SHP77 (cell line): ENCODE measurements at regions not wholly inside any gene's neighbourhood (a gene's known extent, or its start where the extent isn't known, plus 50 kb on each side); places are given as distances from the start of the nearest gene placed in this dataset.

Experiments
- DNase-seq, 2 experiments: peaks; one replicate each; lab custom pipeline; 2025; lab: John Stamatoyannopoulos, UW

GRCh38 chr2:2926009-2926857, 451.4 kb downstream of the EIPR1 start:
- no peak for DNase-seq

GRCh38 chr2:2922156-2922555, 455.5 kb downstream of the EIPR1 start:
- DNase-seq = no peak

DNA sequence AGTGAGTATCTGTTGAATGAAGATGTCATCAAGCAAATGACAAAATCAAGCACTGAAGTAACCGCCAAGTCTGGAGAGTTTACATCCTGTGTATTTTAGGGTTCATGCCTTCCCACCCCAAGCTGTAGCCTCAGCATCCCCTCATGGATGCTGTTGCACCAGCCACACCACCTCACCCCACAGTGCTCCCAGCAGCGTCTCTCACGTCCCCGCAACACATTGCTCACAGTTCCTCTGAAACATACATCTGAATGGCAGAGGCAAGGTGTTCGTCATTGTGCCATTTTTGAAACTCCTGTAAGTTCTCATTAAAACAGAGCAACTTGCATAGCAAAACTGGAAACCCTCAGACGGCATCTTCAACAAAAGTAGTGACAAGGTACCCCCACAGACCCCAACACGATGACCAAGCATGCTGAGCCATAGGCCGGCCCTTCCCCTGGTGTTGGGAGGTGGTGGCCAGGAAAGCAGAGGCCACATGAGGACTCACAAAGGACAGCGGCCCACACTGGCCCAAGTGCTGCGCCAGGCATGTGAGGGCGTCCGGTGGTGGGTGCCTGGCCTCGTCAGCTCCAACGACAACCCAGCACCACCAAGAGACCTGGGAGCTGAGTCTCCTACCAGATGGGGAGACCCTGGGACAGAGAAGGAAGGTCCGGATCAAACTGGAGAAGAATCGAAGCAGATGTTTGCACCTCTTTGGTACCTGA, 456.5 kb downstream of the EIPR1 start:
- DNase-seq = no peak

DNA sequence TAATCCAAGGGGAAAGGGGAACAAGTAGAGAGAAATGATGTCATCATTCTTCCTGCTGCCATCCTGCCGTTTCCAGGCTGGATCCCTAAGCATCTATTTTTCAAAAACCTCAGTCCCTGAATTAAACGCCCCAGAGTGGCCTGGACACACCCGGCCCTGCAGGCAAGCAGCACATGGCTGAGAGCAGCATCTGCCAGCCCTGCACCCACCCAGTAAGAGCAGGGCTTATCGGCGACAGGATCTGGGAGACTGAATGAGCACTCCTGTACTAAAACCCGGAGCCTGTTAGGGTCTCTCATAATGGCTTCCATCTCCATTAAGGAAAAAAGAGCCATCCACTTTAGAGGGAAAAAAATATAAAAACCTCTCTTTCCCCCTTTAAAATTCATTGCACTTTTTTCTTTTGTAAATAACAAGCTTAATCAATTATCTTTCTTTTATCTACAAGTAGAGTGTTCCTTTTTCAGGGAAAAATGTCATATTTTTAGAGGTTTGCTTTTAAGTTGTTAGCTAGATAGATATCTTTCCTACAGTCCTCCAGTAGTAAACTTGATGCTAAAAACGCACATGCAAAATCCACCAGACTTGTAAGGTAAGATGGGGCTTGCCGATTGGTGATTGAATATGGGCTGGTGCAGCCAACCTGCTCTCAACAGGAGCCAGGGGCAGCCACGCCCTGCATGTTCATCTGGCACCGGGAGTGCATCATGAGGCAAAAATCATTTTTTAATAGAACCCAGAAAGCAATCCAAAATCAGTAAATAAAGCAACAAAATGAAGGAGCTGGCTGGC, 457.8 kb downstream of the EIPR1 start:
- DNase-seq = peak; percentile 12 to 34

DNA sequence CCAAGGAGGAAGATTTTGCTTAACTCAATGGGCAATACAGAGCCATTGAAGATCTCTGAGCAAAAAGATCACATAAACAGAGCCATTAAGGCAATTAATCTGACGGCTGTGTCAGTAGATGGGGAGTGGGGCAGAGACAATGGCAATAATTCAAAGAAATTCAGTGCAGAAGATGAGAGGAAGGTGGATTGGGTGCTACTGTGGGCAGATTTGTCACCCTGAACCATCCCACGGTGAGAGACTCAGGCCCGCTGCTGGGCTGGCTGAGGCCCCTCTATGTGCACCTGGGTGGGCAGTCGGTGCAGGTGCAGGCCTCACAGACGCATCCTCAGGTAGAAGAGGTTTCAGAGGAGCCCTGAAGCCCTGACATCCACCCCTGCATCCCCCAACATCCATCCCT, 458.6 kb downstream of the EIPR1 start:
- no peak for DNase-seq

GRCh38 chr2:2916621-2917020, 461.0 kb downstream of the EIPR1 start:
- DNase-seq = no peak

DNA sequence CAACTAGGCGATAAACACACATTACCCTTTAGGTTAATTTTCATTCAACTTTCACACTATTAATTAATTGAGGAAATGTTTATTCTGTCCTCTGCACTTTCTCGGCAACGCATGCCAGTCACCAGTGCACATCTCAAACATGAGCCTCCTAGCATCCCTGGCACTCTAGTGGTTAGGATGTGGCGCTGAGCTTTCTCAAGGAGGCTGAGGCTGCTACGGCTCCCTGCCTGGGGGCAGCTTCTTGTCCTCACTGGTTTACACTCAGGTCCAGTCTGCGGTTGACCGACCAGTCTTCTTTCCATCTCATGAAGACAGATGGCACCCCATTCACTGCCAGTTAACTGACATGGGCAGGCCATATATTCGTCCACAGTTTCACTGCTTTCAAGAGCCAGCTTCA, 463.4 kb downstream of the EIPR1 start:
- DNase-seq = no peak

GRCh38 chr2:2913601-2914120, 464.0 kb downstream of the EIPR1 start:
- no peak for DNase-seq

- no peak for DNase-seq
These were observed 464.9 kb downstream of the EIPR1 start for GRCh38 chr2:2912731-2913130.

GRCh38 chr2:2912293-2912692, 465.3 kb downstream of the EIPR1 start:
- no peak for DNase-seq

DNA sequence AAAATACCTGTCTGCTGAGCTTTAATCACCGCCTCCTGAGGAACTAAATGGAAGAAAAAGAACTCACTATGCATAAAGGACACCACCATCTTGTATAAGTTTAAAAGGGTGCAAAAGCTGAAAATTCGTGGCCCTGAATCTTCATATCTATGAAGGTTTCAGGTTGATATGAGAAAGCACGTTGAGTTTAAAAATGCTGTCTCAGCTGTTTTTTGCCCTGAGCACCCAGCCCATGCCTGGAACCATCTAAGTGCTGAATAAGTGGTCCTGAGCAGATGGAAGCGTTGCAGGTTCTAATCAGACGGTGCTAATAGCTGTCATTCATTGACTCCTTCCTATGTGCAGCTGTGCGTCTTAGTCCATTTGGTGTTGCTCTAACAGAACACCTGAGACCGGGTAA, 467.4 kb downstream of the EIPR1 start:
- DNase-seq = no peak

DNA sequence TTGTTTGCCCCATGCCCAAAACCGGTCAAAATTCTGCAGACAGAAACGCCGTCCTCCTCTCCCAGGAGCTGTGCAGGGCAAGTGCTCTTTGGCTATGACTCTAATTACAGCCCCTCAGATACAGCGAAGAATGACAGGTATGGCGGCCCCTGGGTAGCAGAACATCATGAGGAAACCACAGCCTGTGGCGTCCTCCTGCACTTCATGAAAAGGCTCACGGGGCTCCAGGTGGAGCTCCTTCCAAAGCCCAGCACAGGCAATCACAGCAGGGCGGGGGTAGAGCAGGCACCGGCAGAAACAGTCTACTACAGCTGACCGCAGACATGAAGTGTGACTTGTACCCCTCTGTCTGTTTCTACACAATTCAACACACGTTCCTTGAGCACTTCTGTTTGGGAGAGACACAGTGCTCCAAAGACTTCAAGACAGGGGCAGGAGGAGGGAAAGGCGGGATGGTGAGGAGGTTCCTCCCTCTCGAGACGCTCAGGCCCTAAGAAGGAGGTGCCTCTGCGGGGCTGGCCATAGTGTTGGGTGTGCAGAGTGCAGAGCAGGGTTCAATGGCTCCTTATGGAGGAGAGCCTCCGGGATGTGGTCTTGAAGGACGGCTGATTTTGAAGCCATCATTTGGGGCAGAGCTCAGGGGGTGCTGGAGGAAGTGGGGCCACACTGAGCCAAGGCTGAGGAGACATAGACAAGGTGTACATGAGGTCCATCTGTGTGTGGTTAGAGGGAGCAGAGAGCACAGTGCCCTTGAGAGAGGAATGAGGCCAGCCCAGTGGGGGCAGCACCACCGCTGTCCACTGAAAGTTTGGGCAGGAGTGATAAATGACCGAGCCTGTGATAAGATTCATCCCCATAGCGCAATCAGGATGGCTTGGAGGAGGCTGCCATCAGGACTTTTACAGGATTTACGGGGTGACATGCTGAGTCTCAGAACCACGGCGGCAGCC, 468.3 kb downstream of the EIPR1 start:
- DNase-seq = no peak

DNA sequence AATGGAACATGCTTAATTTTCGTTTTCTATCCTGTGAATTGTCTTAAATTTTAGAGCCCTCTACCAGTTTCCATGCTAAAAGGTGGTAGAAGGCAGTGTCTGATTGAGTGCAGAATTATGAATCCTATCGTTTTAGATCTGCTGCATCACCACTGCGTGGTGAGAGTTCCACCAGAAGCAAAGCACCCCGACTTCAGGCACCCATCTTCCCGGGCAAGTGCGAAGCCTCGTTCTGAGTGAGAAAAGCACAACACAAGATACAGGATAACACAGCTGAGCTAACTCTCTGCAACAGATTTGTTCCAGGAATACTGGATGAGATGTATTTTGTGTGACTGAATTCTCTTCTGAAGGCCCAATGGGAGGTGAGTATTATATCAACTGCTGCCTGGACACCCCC, 471.5 kb downstream of the EIPR1 start:
- DNase-seq = no peak

DNA sequence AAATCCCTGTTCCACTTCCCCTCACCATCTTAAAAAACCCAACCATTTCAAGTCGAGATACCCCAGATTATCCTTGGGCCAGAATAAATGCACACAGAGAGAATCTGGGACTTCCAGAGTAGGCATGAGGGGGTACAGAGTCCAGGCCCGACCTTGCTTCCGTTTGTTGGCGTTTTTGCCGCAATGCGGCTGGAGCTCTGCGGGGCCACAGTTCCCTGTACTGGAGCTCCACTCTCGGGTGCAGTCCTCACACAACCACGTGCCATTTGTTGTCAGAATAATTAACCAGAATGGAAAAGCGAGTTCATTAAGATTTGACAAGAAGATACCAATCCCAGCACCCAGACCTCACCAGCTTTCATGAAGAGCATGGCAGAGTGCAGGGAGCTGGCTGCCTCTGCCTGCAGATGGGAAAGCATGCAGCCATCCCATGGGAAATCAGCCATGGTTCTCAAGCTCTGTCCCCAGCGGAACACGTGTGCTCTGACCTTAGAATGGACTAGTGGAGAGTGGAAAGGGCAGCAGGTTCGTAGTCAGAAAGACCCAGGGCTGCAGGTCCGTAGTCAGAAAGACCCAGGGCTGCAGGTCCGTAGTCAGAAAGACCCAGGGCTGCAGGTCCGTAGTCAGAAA, 472.8 kb downstream of the EIPR1 start:
- DNase-seq = no peak

DNA sequence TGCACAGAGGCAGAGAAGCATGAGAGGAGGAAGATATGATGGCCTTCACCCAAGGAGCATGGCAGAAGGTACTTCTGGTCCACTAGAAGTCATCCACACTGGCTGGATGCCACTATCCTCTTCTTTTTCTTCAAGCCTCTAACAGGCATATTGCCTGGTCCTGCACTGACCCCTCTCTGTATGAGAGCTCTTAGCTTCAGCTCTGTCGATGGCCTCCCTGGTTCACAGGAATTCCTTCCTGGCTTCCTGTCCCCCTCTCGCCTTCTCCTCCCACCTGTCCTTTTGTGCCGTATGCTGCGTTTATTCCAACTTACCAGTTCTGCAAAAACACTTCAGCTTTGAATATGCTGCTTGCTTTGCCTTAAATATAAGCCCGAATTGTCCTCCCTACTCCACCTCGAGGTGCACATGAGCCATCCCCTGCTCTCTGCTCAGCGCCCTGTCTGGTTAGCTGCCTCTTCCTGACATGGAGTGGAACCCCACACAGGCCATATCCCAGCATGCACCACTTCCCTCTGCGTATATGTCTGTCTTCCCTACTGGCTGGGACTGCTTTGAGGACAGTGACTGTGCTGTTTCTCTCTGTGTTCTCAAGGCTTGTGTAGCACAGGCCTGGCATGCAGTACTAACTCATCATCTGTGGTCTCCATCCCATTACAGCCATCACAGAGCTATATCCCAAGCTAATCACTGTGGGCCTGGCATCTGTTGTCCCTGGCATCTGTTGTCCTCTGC, 474.9 kb downstream of the EIPR1 start:
- DNase-seq = no peak

GRCh38 chr2:2901384-2902345, 476.0 kb downstream of the EIPR1 start:
- no peak for DNase-seq

- no peak for DNase-seq
These were observed 477.8 kb downstream of the EIPR1 start for GRCh38 chr2:2899826-2900225.

- no peak for DNase-seq
These were observed 478.9 kb downstream of the EIPR1 start for GRCh38 chr2:2898744-2899143.

DNA sequence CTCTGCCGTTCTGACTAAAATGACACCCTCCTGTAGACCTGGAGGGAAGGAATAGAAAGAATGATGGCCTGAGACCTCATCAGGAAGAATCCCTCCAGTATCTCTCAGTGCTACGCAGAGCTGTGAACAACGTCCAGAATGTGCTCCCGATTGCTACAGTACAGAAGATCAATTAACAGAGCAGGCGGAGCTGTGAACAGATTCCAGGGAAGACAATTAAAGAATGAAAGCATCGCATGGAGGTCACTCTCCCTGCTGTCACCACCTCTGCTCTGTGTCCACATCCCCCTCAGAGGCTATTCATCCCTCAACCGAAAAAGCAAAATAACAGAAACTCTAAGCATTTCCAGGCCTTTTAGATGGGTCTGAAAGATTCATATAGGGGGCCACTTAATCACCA, 481.0 kb downstream of the EIPR1 start:
- DNase-seq = no peak
